Fibroblast of peridontal ligament (primary cell): ENCODE measurements at regions not wholly inside any gene's neighbourhood (a gene's known extent, or its start where the extent isn't known, plus 50 kb on each side); places are given as distances from the start of the nearest gene placed in this dataset.
"Not testable (repeated sequence)": the region's sequence is repeated elsewhere in the genome, so short reads cannot be mapped to it uniquely, and the experiment has no call there.

Experiments used
- DNase-seq: peaks from one replicate; pipeline ENCODE4 v3.0.0-alpha.2; 2010; ENCODE audit errors: extremely low read depth

DNA sequence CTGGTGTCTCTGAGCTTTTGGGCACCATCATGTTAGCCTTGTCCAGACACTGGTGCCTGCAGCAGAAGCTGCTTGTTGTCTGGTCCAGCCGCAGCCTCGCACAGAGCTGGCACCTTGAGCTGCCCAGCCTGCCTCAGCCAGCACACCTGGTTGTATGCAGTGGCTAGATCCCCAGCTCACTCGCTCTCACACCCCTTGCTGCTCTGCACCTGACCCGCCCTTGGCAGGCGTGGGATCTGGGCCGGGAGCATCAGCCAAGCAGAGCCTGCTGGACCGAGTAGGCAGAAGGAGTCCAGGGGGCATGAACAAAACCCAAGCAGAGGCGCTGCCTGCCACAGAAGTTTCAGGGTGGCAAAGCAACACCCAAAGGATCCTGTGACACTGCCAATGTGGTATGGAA lies 79.7 kb upstream of the ITGB1 start:
- DNase-seq: no peak

DNA sequence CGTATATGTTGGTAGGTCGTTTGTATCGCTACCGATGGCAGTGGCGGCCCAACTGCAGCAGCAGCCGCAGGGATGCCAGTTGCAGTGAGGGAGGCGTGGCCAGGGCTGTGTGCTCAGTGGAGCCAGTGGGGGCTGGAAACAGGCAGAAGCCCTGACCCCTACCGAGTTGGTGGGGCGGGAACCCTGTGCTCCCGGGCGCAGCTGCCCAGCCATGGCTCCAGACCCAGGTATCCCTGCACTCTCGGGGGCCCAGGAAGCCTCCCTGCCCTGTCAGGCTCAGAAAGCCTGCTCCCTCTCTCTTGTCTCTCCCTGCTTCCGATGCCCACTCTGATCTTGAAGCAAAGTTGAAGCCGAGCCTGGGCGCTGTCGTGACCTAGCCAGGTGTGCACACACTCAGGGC lies 78.6 kb upstream of the ITGB1 start:
- DNase-seq: no peak

DNA sequence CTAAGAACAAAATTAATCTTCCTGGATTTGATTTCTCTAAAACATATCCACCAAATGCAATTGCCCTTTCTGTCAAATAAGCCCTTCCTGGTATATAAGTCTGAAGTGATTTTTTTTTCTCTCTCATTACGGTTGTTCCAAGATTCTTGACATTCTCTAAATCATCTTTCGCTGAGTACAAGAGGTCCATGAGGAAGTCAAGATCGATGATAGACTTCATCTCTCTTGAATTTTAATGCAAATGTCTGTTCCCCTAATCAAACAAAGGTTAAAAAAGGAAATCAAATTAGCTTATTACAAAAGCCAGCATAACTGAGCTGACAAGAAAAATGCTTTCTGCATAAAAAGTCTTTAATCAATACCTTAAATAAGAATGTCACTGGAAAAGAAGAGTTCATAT lies 77.4 kb upstream of the ITGB1 start:
- DNase-seq: no peak

GRCh38 chr10:33034931-33035330 lies 76.9 kb upstream of the ITGB1 start:
- no peak for DNase-seq

- peak; percentile 53 for DNase-seq
These were observed 74.7 kb upstream of the ITGB1 start for GRCh38 chr10:33032654-33033151.

DNA sequence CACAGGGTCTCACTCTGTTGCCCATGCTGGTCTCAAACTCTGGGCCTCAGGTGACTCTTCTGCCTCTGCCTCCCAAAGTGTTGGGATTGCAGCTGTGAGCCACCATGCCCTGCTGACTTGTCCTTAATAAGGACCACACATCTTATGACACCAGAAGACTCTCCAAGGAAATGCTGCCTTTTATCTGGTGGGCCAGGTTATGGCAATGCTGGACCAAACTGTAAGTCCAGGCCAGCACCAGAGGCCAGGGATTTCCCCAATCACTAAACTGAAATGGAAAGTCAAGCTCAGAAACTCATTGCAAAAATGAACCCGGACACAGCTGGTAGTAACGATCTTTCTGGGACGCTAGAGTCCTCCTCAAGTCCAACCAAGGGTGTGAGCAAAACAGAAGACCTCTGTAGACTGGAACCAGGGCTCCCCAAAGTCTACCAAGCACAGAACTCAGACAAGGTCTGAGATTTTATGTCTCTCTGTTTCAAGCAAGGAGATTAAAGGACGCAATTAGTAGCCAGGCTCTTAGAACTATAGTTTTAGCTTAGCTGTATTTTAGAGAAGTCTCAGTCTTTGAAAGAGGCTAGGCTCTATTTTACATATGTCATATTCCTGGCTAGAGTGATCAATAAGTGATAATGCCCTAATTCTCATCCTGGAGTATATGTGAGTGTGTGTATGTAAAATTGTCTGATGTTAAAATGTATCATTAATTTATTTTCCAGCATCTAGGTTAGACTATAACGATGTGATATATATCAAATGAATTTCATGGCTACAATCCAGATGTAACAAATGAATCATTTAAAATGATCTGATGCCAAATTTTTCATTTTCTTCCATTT lies 74.0 kb upstream of the ITGB1 start:
- DNase-seq: no peak

GRCh38 chr10:33031171-33031570 lies 73.1 kb upstream of the ITGB1 start:
- no peak for DNase-seq

- not testable (repeated sequence) for DNase-seq
These were observed 70.5 kb upstream of the ITGB1 start for GRCh38 chr10:33028515-33028914.

GRCh38 chr10:33027088-33027487 lies 69.1 kb upstream of the ITGB1 start:
- DNase-seq: no peak

GRCh38 chr10:33026422-33026821 lies 68.4 kb upstream of the ITGB1 start:
- DNase-seq: no peak

DNA sequence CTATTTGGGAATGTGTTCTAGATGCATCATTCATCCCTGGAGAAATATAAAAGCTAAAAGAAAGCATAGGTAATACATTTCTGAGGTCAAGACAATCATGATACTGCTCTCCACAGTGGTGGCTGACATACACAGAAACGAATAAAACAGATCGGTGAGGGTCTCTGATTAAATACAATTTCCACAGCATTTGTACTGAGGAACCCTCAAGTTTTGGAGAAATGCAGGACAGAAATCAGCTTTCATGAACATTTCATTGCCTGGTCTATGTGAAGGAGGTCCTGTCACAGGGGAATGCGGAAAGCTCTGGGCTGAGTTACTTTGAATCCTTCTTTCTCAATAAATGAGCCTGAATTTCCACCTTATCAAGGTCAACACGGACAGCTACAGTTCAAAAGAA lies 67.9 kb upstream of the ITGB1 start:
- no peak for DNase-seq

- no peak for DNase-seq
These were observed 67.0 kb upstream of the ITGB1 start for GRCh38 chr10:33025039-33025438.

GRCh38 chr10:33022691-33023090 lies 64.7 kb upstream of the ITGB1 start:
- no peak for DNase-seq

DNA sequence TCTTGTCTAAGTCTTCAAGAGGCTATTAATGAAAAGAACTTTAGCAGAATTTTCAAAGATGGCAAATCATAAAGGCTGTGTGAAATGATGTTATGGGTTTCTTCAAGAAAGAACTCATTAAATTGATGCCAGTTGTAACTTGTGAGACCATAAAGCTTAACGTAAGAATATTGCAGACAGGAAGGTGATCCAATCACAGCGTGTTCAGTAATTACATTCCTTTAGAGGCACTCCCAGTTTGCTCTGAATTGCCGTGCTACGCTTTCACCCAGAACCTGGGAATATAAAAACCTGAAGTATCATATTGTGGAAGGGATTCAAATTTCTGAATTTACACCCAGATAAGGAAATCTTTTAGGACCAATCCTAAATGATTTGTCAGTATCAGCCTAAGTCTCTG lies 64.1 kb upstream of the ITGB1 start:
- DNase-seq: no peak

- DNase-seq: no peak
These were observed 59.0 kb upstream of the ITGB1 start for GRCh38 chr10:33016988-33017387.

DNA sequence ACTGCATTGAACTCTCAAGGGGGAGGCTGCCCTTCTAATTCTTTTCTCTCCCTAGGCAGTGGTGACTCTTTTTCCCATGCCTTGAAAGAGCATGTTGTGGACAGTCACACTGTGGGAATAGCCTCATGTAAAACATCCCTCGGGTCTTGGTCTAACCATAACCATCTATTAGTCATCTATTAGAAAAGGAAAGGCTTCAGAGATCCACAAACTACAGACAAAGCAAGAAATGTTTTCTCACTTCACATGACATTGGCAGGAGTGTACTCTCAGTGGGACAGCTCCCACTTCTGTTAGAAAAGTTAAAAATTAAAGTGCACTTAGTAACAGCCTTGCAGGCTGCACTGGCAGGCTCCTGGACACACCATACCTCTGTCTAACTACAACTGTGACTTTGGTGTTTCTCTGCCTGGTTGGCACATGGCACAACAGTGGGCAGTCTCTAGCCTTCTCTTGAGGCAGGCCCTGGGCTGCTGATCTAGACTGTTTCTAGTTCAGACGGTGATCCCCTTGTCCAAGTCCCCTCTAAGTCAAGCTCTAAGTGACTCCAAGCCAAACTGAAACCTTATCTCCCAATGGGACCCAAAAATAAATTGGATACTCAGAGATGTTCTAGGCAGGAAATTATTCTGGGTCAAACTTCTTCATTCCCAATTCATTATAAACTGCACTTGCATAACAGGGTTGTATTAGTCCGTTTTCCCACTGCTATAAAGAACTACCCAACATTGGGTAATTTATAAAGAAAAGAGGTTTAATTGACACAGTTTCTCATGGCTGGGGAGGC lies 57.9 kb upstream of the ITGB1 start:
- DNase-seq: peak; percentile 63

GRCh38 chr10:33013331-33013730 lies 55.3 kb upstream of the ITGB1 start:
- DNase-seq: not testable (repeated sequence)

- no peak for DNase-seq
These were observed 54.3 kb upstream of the ITGB1 start for GRCh38 chr10:33012306-33012705.

GRCh38 chr10:33010132-33011037 lies 52.4 kb upstream of the ITGB1 start:
- DNase-seq: peak; percentile 87

- DNase-seq: no peak
These were observed 51.5 kb upstream of the ITGB1 start for GRCh38 chr10:33009244-33010131.
